MM.1S (cell line): ENCODE measurements at regions not wholly inside any gene's neighbourhood (a gene's known extent, or its start where the extent isn't known, plus 50 kb on each side); places are given as distances from the start of the nearest gene placed in this dataset.

Source experiments
- DNase-seq: peaks from one replicate; pipeline ENCODE4 v3.0.0-alpha.2; 2015
- H2AFZ ChIP-seq: fragments of 300-600 bp; sonication (generic); 2 replicates; pipeline ENCODE4 v1.6.0; 2016; ENCODE audit warnings: antibody characterized with exemption, low read length
- H3F3A ChIP-seq: fragments of 300-600 bp; sonication (generic); 2 replicates; pipeline ENCODE4 v1.6.1; 2016; ENCODE audit warnings: mild to moderate bottlenecking, antibody characterized with exemption, low read length, moderate library complexity, mixed read lengths; ENCODE audit not compliant: insufficient read depth
- H3K27ac ChIP-seq: fragments of 300-600 bp; sonication (generic); 2 replicates; pipeline ENCODE4 v1.5.1; 2016; ENCODE audit warnings: mild to moderate bottlenecking, low read length
- H3K27me3 ChIP-seq: fragments of 300-600 bp; sonication (generic); replicated peaks from 2 replicates; pipeline ENCODE4 v1.6.0; 2016; ENCODE audit warnings: low read length; ENCODE audit not compliant: insufficient read depth
- H3K36me3 ChIP-seq: fragments of 300-600 bp; sonication (generic); replicated peaks from 2 replicates; pipeline ENCODE4 v1.6.1; 2016; ENCODE audit warnings: mild to moderate bottlenecking, low read length, mixed read lengths; ENCODE audit not compliant: insufficient read depth
- H3K4me1 ChIP-seq: fragments of 300-600 bp; sonication (generic); 2 replicates; pipeline ENCODE4 v1.6.1; 2016; ENCODE audit warnings: low read length, mixed read lengths
- H3K4me2 ChIP-seq: fragments of 300-600 bp; sonication (generic); 2 replicates; pipeline ENCODE4 v1.6.0; 2016; ENCODE audit warnings: low read depth, low read length
- H3K4me3 ChIP-seq: fragments of 300-600 bp; sonication (generic); 2 replicates; pipeline ENCODE4 v1.5.1; 2016; ENCODE audit warnings: low read length, mixed read lengths
- H3K79me2 ChIP-seq: fragments of 300-600 bp; sonication (generic); 2 replicates; pipeline ENCODE4 v1.6.1; 2016; ENCODE audit warnings: mixed run types, low read length, mixed read lengths
- H3K9ac ChIP-seq: fragments of 300-600 bp; sonication (generic); 2 replicates; pipeline ENCODE4 v1.6.1; 2016; ENCODE audit warnings: low read length, mixed read lengths
- H3K9me2 ChIP-seq: fragments of 300-600 bp; sonication (generic); replicated peaks from 2 replicates; pipeline ENCODE4 v1.6.1; 2016; ENCODE audit warnings: mild to moderate bottlenecking, low read length, mixed read lengths; ENCODE audit not compliant: insufficient read depth
- H3K9me3 ChIP-seq: fragments of 300-600 bp; sonication (generic); replicated peaks from 2 replicates; pipeline ENCODE4 v1.6.1; 2016; ENCODE audit warnings: mild to moderate bottlenecking, low read length, mixed read lengths; ENCODE audit not compliant: insufficient read depth
- H4K20me1 ChIP-seq: fragments of 300-600 bp; sonication (generic); 2 replicates; pipeline ENCODE4 v1.6.1; 2016; ENCODE audit warnings: mild to moderate bottlenecking, low read length, moderate library complexity, mixed read lengths; ENCODE audit not compliant: insufficient read depth
- EZH2 ChIP-seq: fragments of 300-600 bp; sonication (generic); optimal IDR thresholded peaks from 2 replicates; pipeline ENCODE3; 2017; ENCODE audit warnings: low read depth, mild to moderate bottlenecking, antibody characterized with exemption, low read length, mixed read lengths
- EZH2phosphoT487 ChIP-seq: fragments of 300-600 bp; sonication (generic); IDR thresholded peaks from 2 replicates; pipeline ENCODE4 v1.6.1; 2018; ENCODE audit warnings: antibody characterized with exemption, low read length
- TF ChIP-seq, protein P1 (sequence below): fragments of 300-600 bp; sonication (generic); IDR thresholded peaks from 2 replicates; pipeline ENCODE4 v1.5.1; 2016; ENCODE audit warnings: antibody characterized with exemption, low read length, mixed read lengths

DNA sequence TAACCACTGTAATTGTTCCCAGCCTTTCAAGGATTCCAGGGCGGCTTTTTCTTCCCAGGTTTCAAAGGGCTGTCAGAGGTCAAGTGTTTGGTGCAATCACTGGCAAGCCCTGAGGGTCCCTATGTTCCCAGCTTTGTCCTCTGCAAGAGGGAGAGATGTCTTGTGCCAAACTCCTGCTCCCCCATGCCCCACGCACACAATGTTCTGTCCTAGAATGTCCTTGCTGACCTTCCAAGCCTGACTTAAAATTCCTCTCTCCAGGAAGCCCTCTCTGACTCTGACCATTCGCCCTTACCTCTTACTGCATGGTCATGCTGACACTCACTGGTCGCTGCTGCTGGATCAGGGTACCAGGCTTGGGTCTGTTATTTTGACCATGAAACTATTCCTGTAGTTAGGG, 152.5 kb upstream of the KCND3 start:
- H3K36me3 ChIP-seq: no peaks in the 10 kb centered on the region
- H3K9me3 ChIP-seq: no peaks in the 10 kb centered on the region
- H3K4me3 ChIP-seq: no peak overlapping the region
- H3K27ac ChIP-seq: no peak overlapping the region
- no peaks in the 10 kb centered on the region for H3K9me2 ChIP-seq
- H3K27me3 ChIP-seq: no peaks in the 10 kb centered on the region
- no peaks in the 10 kb centered on the region for H3K79me2 ChIP-seq
- no peak for DNase-seq
- no peak overlapping the region for H3K4me2 ChIP-seq
- H3K4me1 ChIP-seq: no peaks in the 10 kb centered on the region
- no peak overlapping the region for H3K9ac ChIP-seq
- H2AFZ ChIP-seq: no peak overlapping the region
- H3F3A ChIP-seq: no peaks in the 10 kb centered on the region
- no peaks in the 10 kb centered on the region for H4K20me1 ChIP-seq
- TF ChIP-seq EZH2phosphoT487: no peak
- TF ChIP-seq, protein P1, sequence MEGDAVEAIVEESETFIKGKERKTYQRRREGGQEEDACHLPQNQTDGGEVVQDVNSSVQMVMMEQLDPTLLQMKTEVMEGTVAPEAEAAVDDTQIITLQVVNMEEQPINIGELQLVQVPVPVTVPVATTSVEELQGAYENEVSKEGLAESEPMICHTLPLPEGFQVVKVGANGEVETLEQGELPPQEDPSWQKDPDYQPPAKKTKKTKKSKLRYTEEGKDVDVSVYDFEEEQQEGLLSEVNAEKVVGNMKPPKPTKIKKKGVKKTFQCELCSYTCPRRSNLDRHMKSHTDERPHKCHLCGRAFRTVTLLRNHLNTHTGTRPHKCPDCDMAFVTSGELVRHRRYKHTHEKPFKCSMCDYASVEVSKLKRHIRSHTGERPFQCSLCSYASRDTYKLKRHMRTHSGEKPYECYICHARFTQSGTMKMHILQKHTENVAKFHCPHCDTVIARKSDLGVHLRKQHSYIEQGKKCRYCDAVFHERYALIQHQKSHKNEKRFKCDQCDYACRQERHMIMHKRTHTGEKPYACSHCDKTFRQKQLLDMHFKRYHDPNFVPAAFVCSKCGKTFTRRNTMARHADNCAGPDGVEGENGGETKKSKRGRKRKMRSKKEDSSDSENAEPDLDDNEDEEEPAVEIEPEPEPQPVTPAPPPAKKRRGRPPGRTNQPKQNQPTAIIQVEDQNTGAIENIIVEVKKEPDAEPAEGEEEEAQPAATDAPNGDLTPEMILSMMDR: no peak
- TF ChIP-seq EZH2: no peak

- H3K9me3 ChIP-seq: no peaks in the 10 kb centered on the region
- no peaks in the 10 kb centered on the region for H3K9me2 ChIP-seq
- TF ChIP-seq, protein P1: no peak
- no peak for TF ChIP-seq EZH2phosphoT487
- TF ChIP-seq EZH2: no peak
- no peak overlapping the region for H2AFZ ChIP-seq
- H3K4me2 ChIP-seq: no peak overlapping the region
- H3K79me2 ChIP-seq: no peaks in the 10 kb centered on the region
- no peaks in the 10 kb centered on the region for H3K27me3 ChIP-seq
- no peaks in the 10 kb centered on the region for H4K20me1 ChIP-seq
- H3K9ac ChIP-seq: no peak overlapping the region
- no peak overlapping the region for H3K27ac ChIP-seq
- no peaks in the 10 kb centered on the region for H3K36me3 ChIP-seq
- no peak for DNase-seq
- H3K4me3 ChIP-seq: no peak overlapping the region
- H3F3A ChIP-seq: no peaks in the 10 kb centered on the region
- H3K4me1 ChIP-seq: no peaks in the 10 kb centered on the region
Observed at GRCh38 chr1:112143871-112144441, 154.5 kb upstream of the KCND3 start.

GRCh38 chr1:112144733-112145426, 155.4 kb upstream of the KCND3 start:
- H3K79me2 ChIP-seq: no peaks in the 10 kb centered on the region
- TF ChIP-seq EZH2phosphoT487 (no peak), EZH2 (no peak)
- TF ChIP-seq, protein P1: no peak

More at GRCh38 chr1:112144733-112145426, 155.4 kb upstream of the KCND3 start:
- H3K27me3 ChIP-seq: no peaks in the 10 kb centered on the region
- H3K9ac ChIP-seq: no peak overlapping the region
- no peaks in the 10 kb centered on the region for H3K36me3 ChIP-seq
- DNase-seq: no peak
- H3K27ac ChIP-seq: no peak overlapping the region
- H3K9me2 ChIP-seq: no peaks in the 10 kb centered on the region
- H3K9me3 ChIP-seq: no peaks in the 10 kb centered on the region
- no peaks in the 10 kb centered on the region for H4K20me1 ChIP-seq
- H3K4me2 ChIP-seq: no peak overlapping the region
- H3F3A ChIP-seq: no peaks in the 10 kb centered on the region
- no peak overlapping the region for H3K4me3 ChIP-seq
- H2AFZ ChIP-seq: no peak overlapping the region
- H3K4me1 ChIP-seq: no peaks in the 10 kb centered on the region
